Liver (tissue), 3 donors: ENCODE measurements at regions not wholly inside any gene's neighbourhood (a gene's known extent, or its start where the extent isn't known, plus 50 kb on each side); places are given as distances from the start of the nearest gene placed in this dataset.

ENCODE experiments used
- GABPA ChIP-seq, 2 donors: IDR thresholded peaks in 1 of 2; conservative IDR thresholded peaks in 1 of 2; 2 replicates each; pipeline ENCODE4 v1.6.1; 2016; ENCODE audit warnings: antibody characterized with exemption in 2 of 2, mild to moderate bottlenecking in 1 of 2, moderate library complexity in 1 of 2
- RXRA ChIP-seq, 2 donors: IDR thresholded peaks; 2 replicates each; pipeline ENCODE4 v1.6.1; 2017 to 2018; ENCODE audit warnings: antibody characterized with exemption in 2 of 2, mild to moderate bottlenecking in 1 of 2
- TAF1 ChIP-seq: conservative IDR thresholded peaks from 2 replicates; pipeline ENCODE4 v1.6.1; 2016; ENCODE audit warnings: antibody characterized with exemption, mild to moderate bottlenecking
- TF ChIP-seq, protein P1 (sequence below): fragments of 150-350 bp; IDR thresholded peaks from 2 replicates; pipeline ENCODE4 v1.5.1; 2017; ENCODE audit warnings: improper control_type of control experiment, low read depth, low read length; ENCODE audit not compliant: missing input control
- TF ChIP-seq, protein P2 (sequence below): IDR thresholded peaks from 2 replicates; pipeline ENCODE4 v1.6.1; 2016; ENCODE audit warnings: antibody characterized with exemption, mild to moderate bottlenecking
- donor health status: healthy.
- donor health status: healthy.

DNA sequence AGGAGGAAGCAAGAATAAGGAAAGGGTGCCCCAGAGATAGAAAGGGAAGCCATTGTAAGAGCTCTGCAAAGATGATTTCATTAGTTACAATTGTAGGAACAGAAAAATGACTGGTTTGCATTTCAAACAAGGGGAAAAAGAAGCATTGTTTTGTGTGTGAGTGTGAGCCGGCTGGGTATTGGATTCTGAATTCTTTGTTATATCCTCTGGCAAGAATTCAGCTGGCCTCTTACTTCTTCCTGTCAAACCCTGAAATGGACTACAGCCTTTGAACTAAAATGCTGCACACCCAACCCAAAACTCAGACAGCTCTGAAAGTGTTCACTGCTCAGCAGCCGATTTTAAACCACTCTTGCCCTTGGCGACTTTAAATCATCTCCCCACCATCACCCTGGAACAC is 461.3 kb downstream of the PMP22 start:
- TF ChIP-seq, protein P1, sequence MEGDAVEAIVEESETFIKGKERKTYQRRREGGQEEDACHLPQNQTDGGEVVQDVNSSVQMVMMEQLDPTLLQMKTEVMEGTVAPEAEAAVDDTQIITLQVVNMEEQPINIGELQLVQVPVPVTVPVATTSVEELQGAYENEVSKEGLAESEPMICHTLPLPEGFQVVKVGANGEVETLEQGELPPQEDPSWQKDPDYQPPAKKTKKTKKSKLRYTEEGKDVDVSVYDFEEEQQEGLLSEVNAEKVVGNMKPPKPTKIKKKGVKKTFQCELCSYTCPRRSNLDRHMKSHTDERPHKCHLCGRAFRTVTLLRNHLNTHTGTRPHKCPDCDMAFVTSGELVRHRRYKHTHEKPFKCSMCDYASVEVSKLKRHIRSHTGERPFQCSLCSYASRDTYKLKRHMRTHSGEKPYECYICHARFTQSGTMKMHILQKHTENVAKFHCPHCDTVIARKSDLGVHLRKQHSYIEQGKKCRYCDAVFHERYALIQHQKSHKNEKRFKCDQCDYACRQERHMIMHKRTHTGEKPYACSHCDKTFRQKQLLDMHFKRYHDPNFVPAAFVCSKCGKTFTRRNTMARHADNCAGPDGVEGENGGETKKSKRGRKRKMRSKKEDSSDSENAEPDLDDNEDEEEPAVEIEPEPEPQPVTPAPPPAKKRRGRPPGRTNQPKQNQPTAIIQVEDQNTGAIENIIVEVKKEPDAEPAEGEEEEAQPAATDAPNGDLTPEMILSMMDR = no peak
- TF ChIP-seq GABPA (IDR thresholded peaks at IDR 0.05 in 1 of 2, conservative IDR thresholded peaks at IDR 0.05 in 1 of 2) = no peak
- no peak for TF ChIP-seq RXRA (IDR thresholded peaks at IDR 0.05)
- TF ChIP-seq TAF1 = no peak
- TF ChIP-seq, protein P2, sequence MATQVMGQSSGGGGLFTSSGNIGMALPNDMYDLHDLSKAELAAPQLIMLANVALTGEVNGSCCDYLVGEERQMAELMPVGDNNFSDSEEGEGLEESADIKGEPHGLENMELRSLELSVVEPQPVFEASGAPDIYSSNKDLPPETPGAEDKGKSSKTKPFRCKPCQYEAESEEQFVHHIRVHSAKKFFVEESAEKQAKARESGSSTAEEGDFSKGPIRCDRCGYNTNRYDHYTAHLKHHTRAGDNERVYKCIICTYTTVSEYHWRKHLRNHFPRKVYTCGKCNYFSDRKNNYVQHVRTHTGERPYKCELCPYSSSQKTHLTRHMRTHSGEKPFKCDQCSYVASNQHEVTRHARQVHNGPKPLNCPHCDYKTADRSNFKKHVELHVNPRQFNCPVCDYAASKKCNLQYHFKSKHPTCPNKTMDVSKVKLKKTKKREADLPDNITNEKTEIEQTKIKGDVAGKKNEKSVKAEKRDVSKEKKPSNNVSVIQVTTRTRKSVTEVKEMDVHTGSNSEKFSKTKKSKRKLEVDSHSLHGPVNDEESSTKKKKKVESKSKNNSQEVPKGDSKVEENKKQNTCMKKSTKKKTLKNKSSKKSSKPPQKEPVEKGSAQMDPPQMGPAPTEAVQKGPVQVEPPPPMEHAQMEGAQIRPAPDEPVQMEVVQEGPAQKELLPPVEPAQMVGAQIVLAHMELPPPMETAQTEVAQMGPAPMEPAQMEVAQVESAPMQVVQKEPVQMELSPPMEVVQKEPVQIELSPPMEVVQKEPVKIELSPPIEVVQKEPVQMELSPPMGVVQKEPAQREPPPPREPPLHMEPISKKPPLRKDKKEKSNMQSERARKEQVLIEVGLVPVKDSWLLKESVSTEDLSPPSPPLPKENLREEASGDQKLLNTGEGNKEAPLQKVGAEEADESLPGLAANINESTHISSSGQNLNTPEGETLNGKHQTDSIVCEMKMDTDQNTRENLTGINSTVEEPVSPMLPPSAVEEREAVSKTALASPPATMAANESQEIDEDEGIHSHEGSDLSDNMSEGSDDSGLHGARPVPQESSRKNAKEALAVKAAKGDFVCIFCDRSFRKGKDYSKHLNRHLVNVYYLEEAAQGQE = no peak
